CMK (cell line): ENCODE measurements at regions not wholly inside any gene's neighbourhood (a gene's known extent, or its start where the extent isn't known, plus 50 kb on each side); places are given as distances from the start of the nearest gene placed in this dataset.

Source experiments
- DNase-seq: peaks from one replicate; pipeline ENCODE4 v3.0.0-alpha.2; 2010; ENCODE audit warnings: low read depth

DNA sequence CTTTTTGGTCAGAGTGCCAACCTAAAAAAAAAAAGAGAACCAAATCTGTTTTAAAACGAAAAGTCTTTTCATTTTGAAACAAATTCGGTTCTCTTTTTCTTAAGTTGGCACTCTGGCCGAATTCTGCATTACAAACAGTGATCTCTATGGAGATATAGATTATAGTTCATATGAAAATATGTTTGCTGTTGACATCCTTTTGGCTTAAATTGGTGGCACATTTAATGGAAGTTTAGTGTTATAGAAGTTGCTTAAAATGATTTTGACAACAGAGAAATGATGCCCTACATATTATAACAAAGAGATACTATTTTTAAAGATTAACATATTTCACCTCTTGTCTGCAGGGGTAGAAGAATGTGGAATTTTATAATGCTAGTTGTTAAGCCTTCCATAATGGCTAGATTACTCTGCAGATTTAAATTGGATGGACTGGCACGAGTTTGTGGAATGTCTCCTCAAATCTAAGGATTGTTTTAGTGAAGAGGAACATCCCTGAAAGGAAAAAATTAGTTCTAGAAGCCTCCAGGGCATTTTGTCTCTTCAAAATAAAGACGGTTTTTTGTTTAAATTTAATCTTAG is 222.9 kb upstream of the CDH2 start:
- no peak for DNase-seq

DNA sequence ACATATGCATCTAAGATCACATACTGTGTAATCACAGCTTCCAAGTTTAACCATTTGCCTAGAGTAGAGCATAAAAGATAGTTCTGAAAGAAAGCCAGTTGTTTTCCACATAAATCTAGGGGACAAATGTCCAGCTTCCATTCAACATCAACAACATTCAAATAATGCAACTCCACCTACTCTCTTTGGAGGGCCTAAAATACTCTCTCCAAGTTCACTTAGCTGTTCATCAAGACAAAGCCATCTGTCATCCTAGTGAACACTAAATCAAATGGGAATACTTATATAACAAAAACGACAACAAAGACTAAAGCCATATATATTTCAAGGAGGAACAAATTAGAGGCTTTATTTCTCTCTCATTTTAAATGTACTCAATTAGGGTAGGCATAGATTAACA is 221.5 kb upstream of the CDH2 start:
- no peak for DNase-seq

- DNase-seq, result no peak
Observed at GRCh38 chr18:28390022-28390421, 213.1 kb upstream of the CDH2 start.

DNA sequence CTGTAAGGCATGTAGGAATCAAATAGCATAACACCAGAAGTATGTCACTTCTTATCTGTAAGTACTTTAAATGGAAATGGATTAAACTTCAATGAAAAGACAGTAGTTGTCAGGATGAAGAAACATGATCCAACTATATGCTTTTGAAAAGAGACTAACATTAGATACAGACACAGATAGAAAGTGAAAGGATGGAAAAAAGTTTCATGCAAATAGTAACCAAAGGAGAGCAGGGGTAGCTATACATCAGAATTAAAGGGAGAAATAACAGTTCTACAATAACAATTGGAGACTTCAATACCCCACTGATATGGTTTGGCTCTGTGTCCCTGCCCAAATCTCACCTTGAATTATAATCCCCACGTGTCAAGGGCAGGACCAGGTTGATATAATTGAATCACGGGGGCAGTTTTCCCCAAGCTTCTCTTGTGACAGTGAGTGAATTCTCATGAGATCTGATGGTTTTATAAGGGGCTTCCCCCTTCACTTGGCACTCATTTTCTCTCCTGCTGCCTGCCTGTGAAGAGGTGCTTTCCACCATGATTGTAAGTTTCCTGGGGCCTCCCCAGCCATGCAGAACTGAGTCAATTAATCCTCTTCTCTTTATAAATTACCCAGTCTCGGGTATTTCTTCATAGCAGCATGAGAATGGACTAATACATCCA is 205.4 kb upstream of the CDH2 start:
- no peak for DNase-seq

- DNase-seq, result no peak
Observed at GRCh38 chr18:28372186-28372585, 195.3 kb upstream of the CDH2 start.

DNA sequence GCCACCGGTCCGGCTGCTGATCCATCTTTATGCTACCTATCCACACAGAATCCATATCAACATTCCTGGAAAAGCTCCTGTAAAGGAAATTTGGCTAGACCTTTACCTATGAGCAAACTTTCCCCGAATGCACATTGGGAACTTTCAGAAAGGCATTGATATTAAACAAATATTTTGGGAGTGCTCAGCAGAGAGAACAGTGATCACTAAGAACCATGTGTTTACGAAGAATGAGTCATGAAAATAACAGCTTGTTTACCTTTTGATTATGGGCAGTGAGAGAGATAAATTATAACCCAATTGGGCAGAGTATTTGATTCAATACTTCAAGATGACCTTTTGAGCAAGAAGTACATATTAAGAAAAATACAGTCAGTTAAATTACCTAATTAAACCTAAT is 189.7 kb upstream of the CDH2 start:
- DNase-seq, result no peak

- DNase-seq, result no peak
Observed at GRCh38 chr18:28365411-28365831, 188.5 kb upstream of the CDH2 start.

GRCh38 chr18:28363124-28363523 is 186.2 kb upstream of the CDH2 start:
- no peak for DNase-seq

DNA sequence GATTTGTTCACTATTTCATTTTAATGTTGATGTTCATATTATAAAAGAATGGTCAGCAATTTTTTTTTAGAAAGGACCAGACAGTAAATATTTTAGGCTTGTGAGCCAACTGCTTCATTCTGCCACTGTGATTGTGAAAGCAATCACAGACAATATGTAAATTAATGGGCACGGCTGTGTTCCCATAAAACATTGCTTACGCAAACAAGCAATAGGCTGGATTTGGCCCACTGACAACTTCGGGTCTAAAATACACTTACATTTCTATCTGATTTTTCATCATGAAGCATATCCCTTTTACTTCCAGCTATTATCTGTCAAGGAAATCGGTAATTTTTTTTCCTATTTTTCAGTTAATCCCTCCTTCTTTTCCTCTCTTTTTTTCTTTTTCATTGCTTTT is 182.2 kb upstream of the CDH2 start:
- DNase-seq, result no peak

- no peak for DNase-seq
Observed at GRCh38 chr18:28357766-28358401, 181.0 kb upstream of the CDH2 start.

- no peak for DNase-seq
Observed at GRCh38 chr18:28350821-28351220, 173.9 kb upstream of the CDH2 start.

DNA sequence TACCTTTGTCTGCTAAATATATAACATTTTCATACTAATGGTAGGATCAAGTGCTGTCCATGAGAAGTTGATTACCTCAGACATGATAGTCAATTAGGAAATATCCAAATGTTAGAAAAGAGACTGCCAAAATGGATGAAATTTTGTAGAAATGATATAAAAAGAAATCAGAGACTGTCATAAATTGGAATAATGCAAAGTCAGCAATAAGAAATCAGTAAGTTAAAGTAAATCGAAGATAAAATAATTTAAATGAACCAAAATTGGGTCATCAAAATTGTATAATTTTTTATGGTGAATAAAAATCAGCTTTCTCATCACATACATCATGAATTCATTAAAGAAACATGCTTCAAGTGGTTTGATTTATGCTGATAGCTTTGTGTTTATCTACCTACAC is 165.3 kb upstream of the CDH2 start:
- no peak for DNase-seq

GRCh38 chr18:28338316-28338715 is 161.4 kb upstream of the CDH2 start:
- no peak for DNase-seq

DNA sequence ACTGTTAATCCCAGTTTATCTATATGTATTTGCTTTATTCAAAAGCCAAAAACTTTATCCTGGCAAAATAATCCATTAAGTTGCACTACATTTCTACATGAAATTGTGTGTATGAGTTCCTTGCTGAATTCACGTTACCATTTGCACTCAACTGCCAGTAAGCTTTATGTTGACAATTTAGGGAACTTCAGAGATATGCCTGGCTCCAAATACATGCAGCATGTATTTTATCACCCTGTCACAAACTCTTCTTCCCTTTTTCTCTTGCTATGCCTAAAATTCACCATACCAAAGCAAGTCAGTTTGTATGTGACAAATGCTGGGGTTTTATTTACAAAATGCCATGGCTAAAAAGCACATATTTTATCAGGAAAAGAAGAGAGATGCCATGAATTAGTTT is 157.6 kb upstream of the CDH2 start:
- no peak for DNase-seq

GRCh38 chr18:28332071-28332470 is 155.1 kb upstream of the CDH2 start:
- no peak for DNase-seq

DNA sequence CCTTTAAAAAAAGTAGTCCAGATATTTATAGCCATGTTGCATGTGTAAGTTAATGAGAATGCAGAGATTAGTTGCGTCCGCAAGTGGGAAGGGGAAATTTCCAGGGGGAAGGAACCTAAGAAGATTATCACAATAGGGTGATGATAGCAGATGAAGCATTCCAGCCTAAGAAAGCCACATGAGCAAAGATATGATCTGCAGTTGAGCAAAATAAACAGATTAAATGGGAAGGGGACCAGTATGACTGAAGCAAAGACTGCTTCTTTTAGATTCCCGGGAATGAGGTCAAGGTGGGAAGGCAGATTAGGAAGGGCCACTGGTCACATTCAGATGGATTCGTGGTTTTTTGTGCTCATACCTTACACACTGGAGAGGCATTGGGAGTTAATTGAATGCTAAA is 154.6 kb upstream of the CDH2 start:
- no peak for DNase-seq

GRCh38 chr18:28313602-28314001 is 136.7 kb upstream of the CDH2 start:
- DNase-seq, result no peak

DNA sequence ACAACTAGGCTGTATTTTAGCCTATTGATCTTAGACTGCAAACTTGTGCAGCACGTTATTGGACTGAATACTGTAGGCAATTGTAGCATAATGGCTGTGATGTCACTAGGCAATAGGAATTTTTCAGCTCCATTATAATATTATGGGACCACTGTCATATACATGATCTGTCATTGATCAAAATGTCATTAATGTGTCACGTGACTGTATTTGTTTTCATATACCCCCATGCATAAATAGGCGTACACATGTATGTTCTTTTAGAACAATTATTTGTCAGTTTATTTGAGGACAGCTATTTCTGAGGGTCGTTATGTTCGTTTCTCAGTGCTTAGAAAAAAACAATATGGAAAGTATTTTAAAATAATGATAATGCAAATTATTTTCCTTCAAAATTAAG is 111.9 kb upstream of the CDH2 start:
- no peak for DNase-seq

DNA sequence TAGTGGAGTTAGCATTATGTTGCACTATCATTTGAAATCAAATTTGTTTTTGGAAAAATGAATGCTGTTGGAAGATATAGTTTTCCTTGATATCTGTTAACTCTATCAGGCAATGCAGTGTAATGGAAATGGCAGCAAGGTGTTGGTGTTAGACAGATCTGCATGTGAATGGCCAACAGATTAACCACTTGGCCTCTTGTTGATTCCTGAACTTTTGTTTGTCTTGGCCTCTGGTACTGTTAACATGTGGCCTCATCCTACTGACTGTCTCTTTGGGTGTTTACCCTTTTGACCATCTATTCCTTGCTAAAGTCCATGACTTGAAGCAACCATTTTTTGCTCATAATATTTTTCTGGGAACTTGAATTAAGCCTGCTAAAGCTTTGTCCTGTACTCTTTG is 110.2 kb upstream of the CDH2 start:
- no peak for DNase-seq

- no peak for DNase-seq
Observed at GRCh38 chr18:28284132-28284531, 107.2 kb upstream of the CDH2 start.

- no peak for DNase-seq
Observed at GRCh38 chr18:28281400-28281799, 104.5 kb upstream of the CDH2 start.

DNA sequence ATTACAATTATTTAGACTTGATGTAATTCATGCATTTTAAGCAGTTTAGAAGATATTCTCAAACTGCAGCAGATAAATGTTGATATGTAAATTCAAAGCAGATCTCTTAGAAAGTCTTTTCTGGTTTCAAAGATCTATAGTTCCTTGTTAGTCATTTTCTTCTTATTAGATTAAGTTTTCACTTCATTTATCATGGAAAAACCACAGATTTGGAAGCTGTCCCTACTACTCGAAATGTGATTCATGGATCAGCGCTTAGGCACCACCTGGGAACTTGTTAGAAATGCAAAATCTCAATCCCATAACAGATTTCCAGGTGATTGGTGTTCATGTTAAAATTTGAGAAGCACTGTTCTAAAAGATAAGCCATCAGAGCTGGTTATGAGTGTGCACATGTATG is 92.8 kb upstream of the CDH2 start:
- no peak for DNase-seq

GRCh38 chr18:28267878-28268625 is 91.1 kb upstream of the CDH2 start:
- no peak for DNase-seq
